OCI-LY7 (cell line): ENCODE measurements at regions not wholly inside any gene's neighbourhood (a gene's known extent, or its start where the extent isn't known, plus 50 kb on each side); places are given as distances from the start of the nearest gene placed in this dataset.

Experiments used
- BruUV-seq: library from RNA; stranded (reverse); fragments of 400-500 nt; replicated peaks from 2 replicates; lab custom pipeline; 2021; lab: Mats Ljungman, UMichigan
- CTCF ChIA-PET: fragments of 300-600 bp; sonication (Branson Sonifier 250); formaldehyde crosslinking; loops from one replicate; lab custom pipeline; 2022; ENCODE audit warnings: antibody characterized with exemption; ENCODE audit not compliant: unreplicated experiment; lab: Charles Lee
- POLR2A ChIA-PET: fragments of 300-600 bp; sonication (Branson Sonifier 250); formaldehyde crosslinking; loops from one replicate; lab custom pipeline; 2022; ENCODE audit warnings: antibody characterized with exemption; lab: Charles Lee
- DNase-seq: peaks from one replicate; pipeline ENCODE4 v3.0.0-alpha.2; 2015; ENCODE audit warnings: low spot score
- H2AFZ ChIP-seq: fragments of 200-600 bp; sonication (generic), shearing (Covaris generic); 2 replicates; pipeline ENCODE4 v1.6.1; 2014; ENCODE audit warnings: mild to moderate bottlenecking, antibody characterized with exemption, low read length, moderate library complexity
- H3K27ac ChIP-seq: fragments of 200-600 bp; sonication (generic); 2 replicates; pipeline ENCODE4 v1.5.1; 2014; ENCODE audit warnings: mixed run types, low read depth, mild to moderate bottlenecking, moderate library complexity, low read length, inconsistent platforms; ENCODE audit not compliant: poor library complexity, severe bottlenecking
- H3K36me3 ChIP-seq: fragments of 200-600 bp; sonication (generic); 2 replicates; pipeline ENCODE4 v1.6.1; 2014; ENCODE audit warnings: mild to moderate bottlenecking, antibody characterized with exemption, low read length, moderate library complexity, mixed read lengths; ENCODE audit not compliant: insufficient read depth
- H3K4me1 ChIP-seq: fragments of 200-600 bp; sonication (generic); 2 replicates; pipeline ENCODE4 v1.5.1; 2014; ENCODE audit warnings: mild to moderate bottlenecking, low read length; ENCODE audit not compliant: insufficient read depth, poor library complexity, severe bottlenecking
- H3K4me2 ChIP-seq: fragments of 200-600 bp; sonication (generic); 2 replicates; pipeline ENCODE4 v1.6.1; 2014; ENCODE audit warnings: mild to moderate bottlenecking, low read length
- H3K4me3 ChIP-seq: fragments of 200-600 bp; sonication (generic); 2 replicates; pipeline ENCODE4 v1.5.1; 2014; ENCODE audit warnings: mild to moderate bottlenecking, low read depth, low read length; ENCODE audit not compliant: poor library complexity, severe bottlenecking
- H3K79me2 ChIP-seq: fragments of 200-600 bp; sonication (generic); 2 replicates; pipeline ENCODE4 v1.6.1; 2016; ENCODE audit warnings: low read depth, mild to moderate bottlenecking, low read length, moderate library complexity, mixed read lengths; ENCODE audit not compliant: insufficient read depth
- H3K9me2 ChIP-seq: fragments of 200-600 bp; sonication (generic); 2 replicates; pipeline ENCODE4 v1.6.1; 2016; ENCODE audit warnings: mild to moderate bottlenecking, low read length, mixed read lengths; ENCODE audit not compliant: insufficient read depth
- H3K9me3 ChIP-seq: fragments of 200-600 bp; sonication (generic); 2 replicates; pipeline ENCODE4 v1.6.1; 2014; ENCODE audit warnings: mild to moderate bottlenecking, mixed run types, low read length, mixed read lengths
- H4K20me1 ChIP-seq: fragments of 200-600 bp; sonication (generic); 2 replicates; pipeline ENCODE4 v1.6.1; 2014; ENCODE audit warnings: mild to moderate bottlenecking, antibody characterized with exemption, low read length, moderate library complexity, mixed read lengths; ENCODE audit not compliant: insufficient read depth
- EZH2phosphoT487 ChIP-seq: fragments of 200-600 bp; sonication (generic); IDR thresholded peaks from 2 replicates; pipeline ENCODE4 v1.6.1; 2018; ENCODE audit warnings: low read depth, borderline replicate concordance, mild to moderate bottlenecking, mixed run types, antibody characterized with exemption, low read length, moderate library complexity, mixed read lengths
- intact Hi-C: fragments of 100-400 bp; cut with micrococcal nuclease; formaldehyde crosslinking; loops from one replicate; pipeline ENCODE4 v1.10.0; 2022; ENCODE audit not compliant: unreplicated experiment
- TF ChIP-seq, protein P1 (sequence below): fragments of 200-600 bp; sonication (generic); conservative IDR thresholded peaks from 2 replicates; pipeline ENCODE4 v1.5.1; 2014; ENCODE audit warnings: mild to moderate bottlenecking, antibody characterized with exemption, low read length, moderate library complexity, mixed read lengths

DNA sequence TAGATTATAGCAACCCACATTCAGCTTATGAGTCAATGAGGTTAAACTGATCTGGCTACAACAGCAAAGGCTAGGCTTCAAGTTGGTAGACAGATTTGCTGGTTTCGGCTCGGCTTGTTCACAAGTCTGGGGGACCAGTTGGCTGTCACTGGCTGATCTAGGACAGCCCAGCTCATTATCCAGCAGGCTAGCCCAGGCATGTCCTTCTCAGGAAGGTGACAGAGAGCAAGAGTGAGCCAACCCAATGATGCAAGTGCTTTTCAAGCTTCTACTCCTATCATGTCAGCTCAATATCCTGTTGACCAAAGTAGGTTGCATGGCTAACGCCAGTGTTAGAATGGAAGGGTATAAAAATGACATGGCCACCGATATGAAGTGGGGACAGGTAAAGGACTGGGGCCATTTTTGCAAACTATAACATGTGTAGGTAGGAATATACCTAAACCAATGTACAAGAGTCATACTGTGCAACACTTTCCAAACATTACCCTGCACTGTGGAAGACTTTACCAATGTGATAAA lies 220.9 kb upstream of the SOX21 start:
- Histone ChIP-seq H3K4me3 (no peak overlapping the region), H3K27ac (no peak overlapping the region), H3K9me3 (no peaks in the 10 kb centered on the region), H3K36me3 (no peaks in the 10 kb centered on the region), H3K4me1 (no peaks in the 10 kb centered on the region), H3K4me2 (no peak overlapping the region), H2AFZ (no peak overlapping the region), H3K9me2 (no peaks in the 10 kb centered on the region), H3K79me2 (no peaks in the 10 kb centered on the region), H4K20me1 (no peaks in the 10 kb centered on the region)
- DNase-seq, result no peak
- intact Hi-C loops, result no loop called here
- ChIA-PET POLR2A (interaction anchor here (1.3 kb wide), 1 partner anchor 15 kb away, joined by 3 read pairs; no protein-coding TSS in a partner anchor), CTCF (no interaction called here)
- TF ChIP-seq, protein P1, sequence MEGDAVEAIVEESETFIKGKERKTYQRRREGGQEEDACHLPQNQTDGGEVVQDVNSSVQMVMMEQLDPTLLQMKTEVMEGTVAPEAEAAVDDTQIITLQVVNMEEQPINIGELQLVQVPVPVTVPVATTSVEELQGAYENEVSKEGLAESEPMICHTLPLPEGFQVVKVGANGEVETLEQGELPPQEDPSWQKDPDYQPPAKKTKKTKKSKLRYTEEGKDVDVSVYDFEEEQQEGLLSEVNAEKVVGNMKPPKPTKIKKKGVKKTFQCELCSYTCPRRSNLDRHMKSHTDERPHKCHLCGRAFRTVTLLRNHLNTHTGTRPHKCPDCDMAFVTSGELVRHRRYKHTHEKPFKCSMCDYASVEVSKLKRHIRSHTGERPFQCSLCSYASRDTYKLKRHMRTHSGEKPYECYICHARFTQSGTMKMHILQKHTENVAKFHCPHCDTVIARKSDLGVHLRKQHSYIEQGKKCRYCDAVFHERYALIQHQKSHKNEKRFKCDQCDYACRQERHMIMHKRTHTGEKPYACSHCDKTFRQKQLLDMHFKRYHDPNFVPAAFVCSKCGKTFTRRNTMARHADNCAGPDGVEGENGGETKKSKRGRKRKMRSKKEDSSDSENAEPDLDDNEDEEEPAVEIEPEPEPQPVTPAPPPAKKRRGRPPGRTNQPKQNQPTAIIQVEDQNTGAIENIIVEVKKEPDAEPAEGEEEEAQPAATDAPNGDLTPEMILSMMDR, result no peak
- no peak for TF ChIP-seq EZH2phosphoT487
- no TSS peak for BruUV-seq

DNA sequence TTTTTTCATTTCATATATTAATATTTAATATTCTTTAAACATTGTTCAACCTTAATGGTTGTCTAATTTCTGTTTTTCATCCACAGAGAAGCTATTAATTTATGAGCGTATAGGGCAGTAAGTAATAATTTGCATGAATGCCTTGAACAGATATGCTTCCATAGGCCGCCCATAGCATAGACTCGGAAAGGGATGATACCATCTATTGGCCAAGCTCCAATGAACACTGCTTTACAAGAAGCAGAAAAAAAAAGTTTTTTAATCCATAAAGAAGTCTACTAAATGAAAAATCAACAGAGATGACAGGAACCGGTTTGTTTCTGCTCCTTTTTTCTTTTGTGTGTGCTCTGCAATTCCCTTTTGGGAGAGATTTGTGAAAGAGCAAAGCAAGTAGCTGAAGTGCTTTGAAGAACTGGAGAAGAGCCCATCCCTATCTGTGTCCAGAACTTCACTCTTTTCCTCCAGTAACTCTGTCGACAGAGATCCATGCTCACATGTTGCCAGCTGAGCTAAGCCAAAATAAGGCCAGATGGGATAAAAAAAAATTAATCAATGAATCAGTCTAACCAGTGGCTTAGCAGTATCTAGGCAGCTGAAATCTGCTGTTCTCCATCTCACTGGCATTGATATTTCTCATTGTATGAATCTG lies 215.9 kb upstream of the SOX21 start:
- Histone ChIP-seq H3K4me1 (no peaks in the 10 kb centered on the region), H3K79me2 (no peaks in the 10 kb centered on the region), H3K36me3 (no peaks in the 10 kb centered on the region), H2AFZ (no peak overlapping the region), H4K20me1 (no peaks in the 10 kb centered on the region), H3K4me2 (no peak overlapping the region), H3K9me3 (no peaks in the 10 kb centered on the region), H3K27ac (no peak overlapping the region), H3K9me2 (no peaks in the 10 kb centered on the region), H3K4me3 (no peak overlapping the region)
- ChIA-PET POLR2A (no interaction called here), CTCF (no interaction called here)
- TF ChIP-seq EZH2phosphoT487, result no peak
- TF ChIP-seq, protein P1, result no peak
- intact Hi-C loops, result no loop called here
- DNase-seq, result no peak
- no TSS peak for BruUV-seq

DNA sequence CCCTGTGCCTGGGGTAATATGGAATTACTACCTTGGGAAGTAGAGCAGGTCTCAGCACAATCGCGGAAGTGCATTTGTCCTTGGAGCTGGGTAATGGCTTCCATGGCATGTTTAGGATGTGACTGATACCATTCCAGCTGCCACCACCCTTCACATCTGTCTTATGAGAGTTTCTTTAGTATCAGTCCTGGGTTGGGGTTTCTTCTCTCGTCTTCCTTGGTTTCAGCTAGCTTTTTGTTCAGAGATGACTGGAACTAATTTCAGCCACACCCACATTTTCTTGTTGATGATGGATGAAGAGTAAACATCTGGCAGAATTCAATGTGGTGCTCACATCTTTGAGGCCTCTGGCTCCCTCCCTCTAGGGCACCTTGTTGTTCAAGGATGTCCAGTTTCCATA lies 212.9 kb upstream of the SOX21 start:
- Histone ChIP-seq H3K4me2 (no peak overlapping the region), H3K36me3 (no peaks in the 10 kb centered on the region), H2AFZ (no peak overlapping the region), H3K4me3 (no peak overlapping the region), H3K27ac (no peak overlapping the region), H4K20me1 (no peaks in the 10 kb centered on the region), H3K79me2 (no peaks in the 10 kb centered on the region), H3K9me2 (no peaks in the 10 kb centered on the region), H3K4me1 (no peaks in the 10 kb centered on the region), H3K9me3 (no peaks in the 10 kb centered on the region)
- TF ChIP-seq, protein P1, result no peak
- TF ChIP-seq EZH2phosphoT487, result no peak
- ChIA-PET POLR2A (no interaction called here), CTCF (no interaction called here)
- DNase-seq, result no peak
- intact Hi-C loops, result no loop called here
- BruUV-seq, result no TSS peak
